ENCODE measurements at regions not wholly inside any gene's neighbourhood (a gene's known extent, or its start where the extent isn't known, plus 50 kb on each side); places are given as distances from the start of the nearest gene placed in this dataset.

DNA sequence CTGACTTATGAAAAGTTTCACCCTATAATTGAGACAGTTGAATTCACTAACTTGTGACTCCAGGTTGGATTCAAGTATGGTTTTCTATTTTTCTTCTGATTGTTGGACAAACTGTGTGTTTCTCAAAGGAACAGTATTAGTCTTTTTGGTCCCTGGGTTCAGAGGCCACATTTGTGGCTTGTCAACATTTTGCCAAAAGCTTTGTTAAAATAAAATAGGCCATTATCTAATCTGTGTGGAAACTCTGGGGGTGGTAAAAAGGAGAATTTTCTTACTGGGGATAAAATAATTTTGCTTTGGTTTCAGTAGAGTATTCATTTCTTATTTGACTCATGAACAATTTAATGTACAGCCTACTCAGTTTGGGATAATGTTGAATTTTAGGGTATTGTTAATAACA is 166.3 kb downstream of the TMEM167A start:
- H3K79me2 ChIP-seq, result no peaks in the 10 kb centered on the region
- H3K9ac ChIP-seq, result no peak overlapping the region
- H3K27ac ChIP-seq, result no peak overlapping the region
- no peaks in the 10 kb centered on the region for H3K27me3 ChIP-seq (ENCODE audit: control insufficient read depth, insufficient read depth, low read length)
- TF ChIP-seq, protein P1, sequence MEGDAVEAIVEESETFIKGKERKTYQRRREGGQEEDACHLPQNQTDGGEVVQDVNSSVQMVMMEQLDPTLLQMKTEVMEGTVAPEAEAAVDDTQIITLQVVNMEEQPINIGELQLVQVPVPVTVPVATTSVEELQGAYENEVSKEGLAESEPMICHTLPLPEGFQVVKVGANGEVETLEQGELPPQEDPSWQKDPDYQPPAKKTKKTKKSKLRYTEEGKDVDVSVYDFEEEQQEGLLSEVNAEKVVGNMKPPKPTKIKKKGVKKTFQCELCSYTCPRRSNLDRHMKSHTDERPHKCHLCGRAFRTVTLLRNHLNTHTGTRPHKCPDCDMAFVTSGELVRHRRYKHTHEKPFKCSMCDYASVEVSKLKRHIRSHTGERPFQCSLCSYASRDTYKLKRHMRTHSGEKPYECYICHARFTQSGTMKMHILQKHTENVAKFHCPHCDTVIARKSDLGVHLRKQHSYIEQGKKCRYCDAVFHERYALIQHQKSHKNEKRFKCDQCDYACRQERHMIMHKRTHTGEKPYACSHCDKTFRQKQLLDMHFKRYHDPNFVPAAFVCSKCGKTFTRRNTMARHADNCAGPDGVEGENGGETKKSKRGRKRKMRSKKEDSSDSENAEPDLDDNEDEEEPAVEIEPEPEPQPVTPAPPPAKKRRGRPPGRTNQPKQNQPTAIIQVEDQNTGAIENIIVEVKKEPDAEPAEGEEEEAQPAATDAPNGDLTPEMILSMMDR (IDR thresholded peaks at IDR 0.05), result no peak
- H3K4me2 ChIP-seq (ENCODE audit: low read length), result no peak overlapping the region
- H3K4me3 ChIP-seq (ENCODE audit: low read depth, low read length), result no peak overlapping the region
- H2AFZ ChIP-seq, result no peak overlapping the region
- no peaks in the 10 kb centered on the region for H3K36me3 ChIP-seq (ENCODE audit: control insufficient read depth, insufficient read depth, low read length)
- no peaks in the 10 kb centered on the region for H3K4me1 ChIP-seq
- H3K9me3 ChIP-seq (ENCODE audit: control insufficient read depth, low read length), result no peaks in the 10 kb centered on the region

- Histone ChIP-seq H3K4me1 (no peaks in the 10 kb centered on the region), H2AFZ (no peak overlapping the region), H3K27ac (no peak overlapping the region), H3K9me3 (ENCODE audit: control insufficient read depth, low read length) (no peaks in the 10 kb centered on the region), H3K27me3 (ENCODE audit: control insufficient read depth, insufficient read depth, low read length) (no peaks in the 10 kb centered on the region), H3K36me3 (ENCODE audit: control insufficient read depth, insufficient read depth, low read length) (no peaks in the 10 kb centered on the region), H3K79me2 (no peaks in the 10 kb centered on the region), H3K9ac (no peak overlapping the region), H3K4me3 (ENCODE audit: low read depth, low read length) (no peak overlapping the region), H3K4me2 (ENCODE audit: low read length) (no peak overlapping the region)
- TF ChIP-seq, protein P1 (IDR thresholded peaks at IDR 0.05), result no peak
Observed at GRCh38 chr5:82910491-82910890, 166.7 kb downstream of the TMEM167A start.

DNA sequence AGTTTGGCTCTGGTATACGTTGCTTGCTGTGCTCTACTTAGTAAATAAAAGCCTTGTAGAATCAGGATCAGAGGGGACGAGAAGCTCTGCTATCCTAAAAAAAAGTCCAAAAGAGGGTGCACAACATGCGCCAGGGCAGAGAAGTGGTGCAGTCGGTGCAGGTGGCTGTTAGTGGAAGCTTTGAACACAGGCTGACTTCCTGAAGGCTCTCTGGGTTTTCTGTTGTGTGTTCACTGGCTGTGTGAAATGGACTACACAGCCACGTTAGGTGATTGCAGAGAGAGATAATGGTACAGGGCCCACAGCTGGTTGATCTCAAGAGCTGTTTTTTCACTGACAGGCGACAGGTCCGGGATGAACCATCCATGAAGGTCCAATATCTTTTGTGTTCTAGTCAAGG is 167.4 kb downstream of the TMEM167A start:
- no peak overlapping the region for H3K9ac ChIP-seq
- H3K36me3 ChIP-seq (ENCODE audit: control insufficient read depth, insufficient read depth, low read length), result no peaks in the 10 kb centered on the region
- H3K4me2 ChIP-seq (ENCODE audit: low read length), result no peak overlapping the region
- no peaks in the 10 kb centered on the region for H3K79me2 ChIP-seq
- H3K4me1 ChIP-seq, result no peaks in the 10 kb centered on the region
- TF ChIP-seq, protein P1 (IDR thresholded peaks at IDR 0.05), result no peak
- H3K4me3 ChIP-seq (ENCODE audit: low read depth, low read length), result no peak overlapping the region
- no peaks in the 10 kb centered on the region for H3K9me3 ChIP-seq (ENCODE audit: control insufficient read depth, low read length)
- H3K27ac ChIP-seq, result no peak overlapping the region
- no peak overlapping the region for H2AFZ ChIP-seq
- no peaks in the 10 kb centered on the region for H3K27me3 ChIP-seq (ENCODE audit: control insufficient read depth, insufficient read depth, low read length)

DNA sequence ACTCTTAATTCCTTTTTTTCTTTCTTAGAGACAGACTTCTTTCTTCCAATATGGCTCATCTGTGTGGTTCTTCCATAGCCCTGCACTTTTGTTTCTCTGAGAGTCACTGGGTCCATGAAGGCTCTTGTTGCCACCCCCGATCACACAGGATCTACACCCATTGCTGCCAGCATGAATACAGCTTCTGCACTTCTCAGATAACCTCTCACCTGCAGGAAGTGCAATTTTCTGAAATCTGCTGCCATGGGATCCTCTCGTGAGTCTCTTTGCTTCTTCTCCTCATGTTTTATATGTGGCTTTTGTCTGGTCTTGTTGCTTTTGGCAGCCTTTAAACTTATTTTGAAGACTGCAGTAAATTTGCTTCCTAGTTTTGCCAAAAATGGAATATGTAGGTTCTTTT is 171.2 kb downstream of the TMEM167A start:
- TF ChIP-seq, protein P1 (IDR thresholded peaks at IDR 0.05), result no peak
- Histone ChIP-seq H3K9me3 (ENCODE audit: control insufficient read depth, low read length) (no peaks in the 10 kb centered on the region), H3K79me2 (no peaks in the 10 kb centered on the region), H2AFZ (no peak overlapping the region), H3K4me2 (ENCODE audit: low read length) (no peak overlapping the region), H3K27me3 (ENCODE audit: control insufficient read depth, insufficient read depth, low read length) (no peaks in the 10 kb centered on the region), H3K9ac (no peak overlapping the region), H3K27ac (no peak overlapping the region), H3K4me1 (no peaks in the 10 kb centered on the region), H3K4me3 (ENCODE audit: low read depth, low read length) (no peak overlapping the region), H3K36me3 (ENCODE audit: control insufficient read depth, insufficient read depth, low read length) (no peaks in the 10 kb centered on the region)

- no peaks in the 10 kb centered on the region for H3K9me3 ChIP-seq (ENCODE audit: control insufficient read depth, low read length)
- no peaks in the 10 kb centered on the region for H3K4me1 ChIP-seq
- no peak overlapping the region for H3K27ac ChIP-seq
- no peaks in the 10 kb centered on the region for H3K36me3 ChIP-seq (ENCODE audit: control insufficient read depth, insufficient read depth, low read length)
- TF ChIP-seq, protein P1 (IDR thresholded peaks at IDR 0.05), result no peak
- no peaks in the 10 kb centered on the region for H3K79me2 ChIP-seq
- H3K27me3 ChIP-seq (ENCODE audit: control insufficient read depth, insufficient read depth, low read length), result no peaks in the 10 kb centered on the region
- no peak overlapping the region for H3K4me2 ChIP-seq (ENCODE audit: low read length)
- no peak overlapping the region for H3K9ac ChIP-seq
- no peak overlapping the region for H2AFZ ChIP-seq
- H3K4me3 ChIP-seq (ENCODE audit: low read depth, low read length), result no peak overlapping the region
Observed at GRCh38 chr5:82901281-82901888, 175.8 kb downstream of the TMEM167A start.

Data from parathyroid adenoma (tissue), 2 donors.